Activated CD4-positive, alpha-beta T cell treated with anti-CD3 and anti-CD28 coated beads, Interleukin-2, amount 10 ng/mL, durations not matched to agents 24 days and 14 days (primary cell): ENCODE measurements at regions not wholly inside any gene's neighbourhood (a gene's known extent, or its start where the extent isn't known, plus 50 kb on each side); places are given as distances from the start of the nearest gene placed in this dataset.

Source experiments
- DNase-seq: peaks from one replicate; pipeline ENCODE4 v3.0.0; 2022
- H3K27ac Mint-ChIP-seq: one replicate; pipeline ENCODE4 v1.8.0; 2022; ENCODE audit warnings: mild to moderate bottlenecking, mixed read lengths
- H3K27me3 Mint-ChIP-seq: one replicate; pipeline ENCODE4 v1.8.0; 2022; ENCODE audit warnings: mixed read lengths
- H3K36me3 Mint-ChIP-seq: one replicate; pipeline ENCODE4 v1.8.0; 2022; ENCODE audit warnings: low read depth, mild to moderate bottlenecking, mixed read lengths
- H3K4me1 Mint-ChIP-seq: one replicate; pipeline ENCODE4 v1.8.0; 2021; ENCODE audit warnings: mixed read lengths
- H3K4me3 Mint-ChIP-seq: one replicate; pipeline ENCODE4 v1.8.0; 2022; ENCODE audit warnings: mild to moderate bottlenecking, moderate library complexity, mixed read lengths
- H3K9me3 Mint-ChIP-seq: one replicate; pipeline ENCODE4 v1.8.0; 2021; ENCODE audit warnings: mixed read lengths
- intact Hi-C: fragments of 100-400 bp; cut with micrococcal nuclease; formaldehyde crosslinking; loops from one replicate; pipeline ENCODE4 v1.15.1; 2023

DNA sequence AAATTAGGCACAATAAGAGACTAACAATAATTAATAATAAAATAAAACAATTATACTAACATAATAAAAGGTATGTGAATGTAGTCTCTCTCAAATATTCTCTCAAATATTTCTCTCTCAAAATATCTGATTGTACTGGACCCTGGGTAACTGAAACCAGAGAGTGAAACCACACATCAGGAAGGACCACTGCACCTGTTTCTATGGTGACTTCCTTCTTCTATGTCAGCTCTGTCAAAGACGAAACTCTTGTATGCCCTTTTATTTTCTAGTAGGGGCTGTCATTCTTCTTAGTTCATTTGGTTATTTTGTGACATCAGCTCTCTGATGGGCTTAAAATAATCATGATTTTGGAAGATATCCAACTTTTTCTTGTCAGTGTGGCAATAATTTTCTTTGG is 428.0 kb upstream of the TPK1 start:
- Mint-ChIP-seq H3K4me3 (no peak overlapping the region), H3K27me3 (no peaks in the 10 kb centered on the region), H3K27ac (no peak overlapping the region), H3K9me3 (peaks cover 3% of the 10 kb centered on the region), H3K4me1 (no peaks in the 10 kb centered on the region), H3K36me3 (no peaks in the 10 kb centered on the region)
- intact Hi-C loops: no loop called here
- no peak for DNase-seq

DNA sequence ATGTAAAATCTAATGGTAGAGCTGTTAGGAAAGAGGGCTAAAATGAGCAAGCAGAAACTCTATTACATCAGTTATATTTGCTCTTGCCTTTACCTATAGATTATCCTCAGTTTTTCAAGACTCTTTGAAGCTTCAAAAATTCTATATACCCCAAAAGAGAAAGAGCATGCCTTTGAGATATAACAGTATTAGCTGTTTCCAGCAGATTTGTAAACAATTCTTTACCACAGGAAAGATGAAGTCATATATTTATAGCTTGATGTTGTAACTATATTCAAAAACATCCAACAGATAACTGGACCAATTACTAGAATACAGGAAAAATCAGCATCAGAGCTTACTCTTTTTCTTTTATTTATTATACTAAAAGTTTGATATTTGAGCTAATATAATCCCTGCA is 416.2 kb upstream of the TPK1 start:
- Mint-ChIP-seq H3K4me1 (no peaks in the 10 kb centered on the region), H3K36me3 (no peaks in the 10 kb centered on the region), H3K4me3 (no peak overlapping the region), H3K9me3 (peaks cover 3% of the 10 kb centered on the region), H3K27ac (no peak overlapping the region), H3K27me3 (no peaks in the 10 kb centered on the region)
- DNase-seq: no peak
- intact Hi-C loops: no loop called here

DNA sequence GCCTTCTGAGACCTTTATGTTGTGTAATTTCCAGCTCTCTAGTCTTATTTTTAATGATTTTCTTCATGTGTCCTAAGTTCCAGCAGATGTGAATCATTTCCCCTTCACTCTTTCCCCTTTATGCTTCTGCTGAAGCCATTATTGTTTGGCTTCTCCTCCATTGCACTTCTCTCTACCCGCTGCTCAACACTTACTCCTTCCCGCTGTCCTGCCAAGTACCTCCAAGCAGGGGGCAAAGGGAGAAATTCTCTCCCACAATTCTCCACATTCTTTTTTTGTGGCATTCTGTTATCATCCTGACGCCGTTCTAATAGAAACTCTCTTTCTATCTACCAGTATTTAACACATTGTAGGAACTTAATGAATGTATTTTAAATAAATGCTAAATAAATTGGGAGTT is 388.9 kb upstream of the TPK1 start:
- Mint-ChIP-seq H3K27me3 (no peaks in the 10 kb centered on the region), H3K36me3 (no peaks in the 10 kb centered on the region), H3K4me1 (no peaks in the 10 kb centered on the region), H3K27ac (no peak overlapping the region), H3K9me3 (peaks cover 3% of the 10 kb centered on the region), H3K4me3 (no peak overlapping the region)
- intact Hi-C loops: no loop called here
- no peak for DNase-seq

DNA sequence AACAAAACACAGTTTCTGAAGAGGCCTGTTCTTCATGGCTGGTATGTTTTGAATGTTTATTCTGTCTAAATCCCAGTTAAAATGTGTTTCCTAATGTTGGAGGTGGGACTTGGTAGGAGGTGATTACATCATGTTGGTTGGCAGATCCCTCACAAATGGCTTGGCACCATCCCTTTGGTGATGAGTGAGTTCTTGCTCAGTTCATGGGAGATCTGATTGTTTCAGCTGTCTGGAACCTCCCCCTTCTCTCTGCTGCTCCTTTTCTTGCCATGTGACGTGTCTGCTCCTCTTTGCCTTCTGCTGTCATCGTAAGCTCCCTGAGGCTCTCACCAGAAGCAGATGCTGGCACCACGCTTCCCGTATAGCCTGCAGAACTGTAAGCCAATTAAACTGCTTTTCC is 383.6 kb upstream of the TPK1 start:
- Mint-ChIP-seq H3K9me3 (no peaks in the 10 kb centered on the region), H3K27ac (no peak overlapping the region), H3K27me3 (no peaks in the 10 kb centered on the region), H3K36me3 (no peaks in the 10 kb centered on the region), H3K4me3 (no peak overlapping the region), H3K4me1 (no peaks in the 10 kb centered on the region)
- intact Hi-C loops: no loop called here
- DNase-seq: no peak

DNA sequence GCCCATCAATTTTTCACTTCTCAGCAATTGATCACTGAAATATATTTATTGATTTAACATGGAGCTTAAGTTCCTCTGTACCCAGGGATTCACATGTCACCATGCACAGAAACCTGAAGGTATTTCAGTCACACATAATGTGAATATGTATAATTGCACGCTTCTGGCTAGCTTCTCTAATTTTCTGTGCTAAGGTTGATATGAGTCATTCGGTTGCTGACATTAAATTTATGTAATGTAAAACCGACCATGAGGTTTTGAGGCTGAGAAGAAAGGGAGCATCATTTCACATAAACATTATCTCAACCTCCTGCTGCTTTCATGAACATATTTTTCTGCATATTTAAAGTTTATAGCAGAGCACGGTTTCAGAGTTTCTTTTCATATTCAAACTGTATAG is 381.0 kb upstream of the TPK1 start:
- Mint-ChIP-seq H3K4me1 (no peaks in the 10 kb centered on the region), H3K4me3 (no peak overlapping the region), H3K36me3 (no peaks in the 10 kb centered on the region), H3K27me3 (no peaks in the 10 kb centered on the region), H3K27ac (no peak overlapping the region), H3K9me3 (no peaks in the 10 kb centered on the region)
- intact Hi-C loops: no loop called here
- DNase-seq: no peak

DNA sequence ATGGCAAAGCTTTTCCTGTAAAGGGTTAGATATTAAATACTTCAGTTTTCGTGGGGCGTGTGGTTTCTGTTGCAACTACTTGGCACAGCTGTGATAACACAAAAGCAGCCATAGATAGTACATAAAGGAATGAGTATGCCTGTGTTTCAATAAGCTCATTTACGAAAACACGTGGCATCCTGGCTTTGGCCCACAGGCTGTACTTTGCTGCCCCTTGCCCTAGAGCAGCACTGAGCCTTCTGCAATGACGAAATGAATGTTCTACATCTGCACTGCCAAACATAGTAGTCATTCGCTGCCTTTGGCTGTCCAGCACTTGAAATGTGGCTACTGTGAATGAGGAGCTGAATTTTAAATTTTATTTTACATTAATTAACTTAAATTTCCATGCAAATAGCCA is 376.2 kb upstream of the TPK1 start:
- Mint-ChIP-seq H3K36me3 (no peaks in the 10 kb centered on the region), H3K9me3 (no peaks in the 10 kb centered on the region), H3K27me3 (no peaks in the 10 kb centered on the region), H3K4me3 (no peak overlapping the region), H3K4me1 (no peaks in the 10 kb centered on the region), H3K27ac (no peak overlapping the region)
- intact Hi-C loops: no loop called here
- DNase-seq: no peak

DNA sequence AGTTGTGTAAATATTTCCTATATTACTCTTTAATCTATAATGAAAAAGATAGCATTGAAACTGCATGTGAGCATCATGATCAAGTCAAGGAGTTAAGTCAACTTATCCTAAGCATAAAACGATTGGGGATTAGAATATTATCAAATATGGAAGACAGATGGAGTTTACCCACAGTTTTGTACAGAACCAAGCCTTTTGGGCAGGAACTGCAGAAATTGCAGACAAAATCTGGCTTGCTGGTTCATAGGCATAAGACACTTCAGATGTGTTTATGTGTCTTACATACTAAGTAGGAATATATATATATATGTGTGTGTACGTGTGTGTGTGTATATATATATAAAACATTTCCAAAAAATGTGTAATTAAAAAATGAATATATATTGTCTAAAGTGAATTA is 375.4 kb upstream of the TPK1 start:
- Mint-ChIP-seq H3K4me1 (no peaks in the 10 kb centered on the region), H3K27me3 (no peaks in the 10 kb centered on the region), H3K4me3 (no peak overlapping the region), H3K9me3 (no peaks in the 10 kb centered on the region), H3K36me3 (no peaks in the 10 kb centered on the region), H3K27ac (no peak overlapping the region)
- no peak for DNase-seq
- intact Hi-C loops: no loop called here

DNA sequence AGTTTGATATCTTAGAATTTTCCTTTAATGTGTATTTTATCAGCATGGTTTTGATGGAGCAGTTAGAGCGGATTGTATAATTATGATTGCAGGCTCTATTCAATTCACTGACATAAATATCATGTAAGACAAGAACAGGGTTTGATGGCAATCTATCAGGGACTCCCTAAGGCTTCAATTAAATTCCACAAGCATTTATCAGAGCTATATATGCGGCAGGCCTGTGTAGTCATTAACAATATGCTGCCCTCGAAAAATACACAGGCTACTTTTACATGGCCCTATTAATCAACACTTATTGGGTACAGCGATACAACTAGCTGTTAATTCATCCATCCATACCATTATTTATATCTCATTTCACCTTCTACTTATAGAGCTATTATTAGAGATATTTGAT is 358.1 kb upstream of the TPK1 start:
- H3K27ac Mint-ChIP-seq: no peak overlapping the region
- intact Hi-C loops: no loop called here
- no peaks in the 10 kb centered on the region for H3K27me3 Mint-ChIP-seq
- H3K4me1 Mint-ChIP-seq: no peaks in the 10 kb centered on the region
- H3K4me3 Mint-ChIP-seq: no peak overlapping the region
- no peaks in the 10 kb centered on the region for H3K36me3 Mint-ChIP-seq
- no peak for DNase-seq
- H3K9me3 Mint-ChIP-seq: no peaks in the 10 kb centered on the region

DNA sequence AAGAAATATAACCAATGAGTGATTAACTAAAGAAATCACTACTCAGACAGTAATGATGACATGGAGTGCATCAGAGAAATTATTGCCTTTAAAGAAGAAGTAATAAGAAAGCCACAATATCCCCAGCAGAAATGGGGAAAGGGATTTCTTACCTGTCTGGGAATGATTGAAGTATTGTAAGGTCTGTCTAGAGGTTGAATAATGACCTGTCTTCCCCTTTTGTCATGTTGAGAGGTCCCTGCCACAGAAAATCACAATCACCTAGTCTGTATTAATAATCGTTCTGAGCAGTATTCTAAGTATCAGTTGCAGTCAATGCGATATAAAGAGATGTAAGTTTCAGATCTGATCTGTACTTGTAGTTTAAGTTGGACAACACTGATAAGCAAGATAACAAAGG is 349.1 kb upstream of the TPK1 start:
- intact Hi-C loops: no loop called here
- no peak for DNase-seq
- H3K9me3 Mint-ChIP-seq: no peaks in the 10 kb centered on the region
- H3K27ac Mint-ChIP-seq: no peak overlapping the region
- H3K4me1 Mint-ChIP-seq: no peaks in the 10 kb centered on the region
- H3K4me3 Mint-ChIP-seq: no peak overlapping the region
- H3K36me3 Mint-ChIP-seq: no peaks in the 10 kb centered on the region
- no peaks in the 10 kb centered on the region for H3K27me3 Mint-ChIP-seq

DNA sequence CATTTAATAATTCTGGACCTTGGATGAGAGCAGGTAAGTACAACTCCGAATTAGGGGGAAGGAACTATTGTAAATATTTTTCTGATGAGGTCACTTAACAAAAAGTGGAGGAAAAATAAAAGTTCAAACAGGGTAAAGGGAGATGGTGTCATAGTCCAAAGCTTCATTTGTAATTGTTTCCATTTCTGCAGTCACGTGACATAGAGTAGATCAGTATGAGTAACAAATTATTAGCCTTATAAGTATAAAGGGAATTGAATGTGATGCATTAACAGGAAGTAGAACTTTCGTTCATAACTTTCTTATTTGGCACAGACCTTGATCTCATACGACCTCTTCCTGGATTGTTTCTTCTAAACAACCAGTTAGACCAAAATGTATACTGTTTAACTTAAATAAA is 347.2 kb upstream of the TPK1 start:
- no peak overlapping the region for H3K4me3 Mint-ChIP-seq
- intact Hi-C loops: no loop called here
- no peaks in the 10 kb centered on the region for H3K9me3 Mint-ChIP-seq
- H3K27me3 Mint-ChIP-seq: no peaks in the 10 kb centered on the region
- no peak overlapping the region for H3K27ac Mint-ChIP-seq
- no peaks in the 10 kb centered on the region for H3K4me1 Mint-ChIP-seq
- H3K36me3 Mint-ChIP-seq: no peaks in the 10 kb centered on the region
- no peak for DNase-seq

DNA sequence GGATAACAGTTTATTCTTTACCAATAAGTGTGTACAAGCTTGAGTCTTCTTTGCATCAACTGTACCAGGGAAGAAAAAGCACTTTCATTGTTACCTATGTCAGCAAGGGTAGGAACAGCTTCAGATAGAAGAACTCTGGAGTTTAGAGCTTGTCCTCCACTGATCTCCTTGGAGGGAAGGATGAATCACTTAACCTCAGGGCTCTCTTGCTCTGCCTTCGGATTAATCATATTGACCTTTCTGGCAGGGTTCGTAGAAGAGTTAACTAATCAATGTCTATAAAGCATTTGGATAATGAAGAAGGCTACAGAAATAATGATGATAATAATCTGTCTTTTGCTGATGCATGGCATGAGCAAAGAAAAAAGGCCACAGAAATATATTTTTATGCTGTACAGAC is 339.5 kb upstream of the TPK1 start:
- intact Hi-C loops: no loop called here
- Mint-ChIP-seq H3K4me3 (no peak overlapping the region), H3K27me3 (no peaks in the 10 kb centered on the region), H3K36me3 (no peaks in the 10 kb centered on the region), H3K27ac (no peak overlapping the region), H3K4me1 (no peaks in the 10 kb centered on the region), H3K9me3 (no peaks in the 10 kb centered on the region)
- no peak for DNase-seq

DNA sequence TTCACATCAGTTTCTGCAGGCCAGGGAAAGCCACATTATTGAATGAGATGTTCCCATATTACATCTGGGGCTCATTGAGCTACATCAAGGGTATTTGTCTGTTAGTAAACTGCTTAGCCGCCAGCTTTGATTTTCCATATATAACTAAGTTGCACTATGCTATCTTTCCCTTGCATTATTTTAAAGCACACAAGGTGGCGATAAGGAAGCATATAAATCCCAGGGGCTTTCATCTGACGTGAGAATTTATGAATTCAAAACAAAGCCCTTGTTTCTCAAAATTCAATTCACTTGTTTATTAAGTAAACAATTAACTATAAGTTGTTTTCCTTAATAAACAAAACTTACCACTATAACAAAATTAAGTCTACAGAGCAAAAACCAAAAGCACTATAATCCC is 334.1 kb upstream of the TPK1 start:
- Mint-ChIP-seq H3K27ac (no peak overlapping the region), H3K9me3 (no peaks in the 10 kb centered on the region), H3K4me1 (no peaks in the 10 kb centered on the region), H3K27me3 (no peaks in the 10 kb centered on the region), H3K4me3 (no peak overlapping the region), H3K36me3 (no peaks in the 10 kb centered on the region)
- no peak for DNase-seq
- intact Hi-C loops: no loop called here

DNA sequence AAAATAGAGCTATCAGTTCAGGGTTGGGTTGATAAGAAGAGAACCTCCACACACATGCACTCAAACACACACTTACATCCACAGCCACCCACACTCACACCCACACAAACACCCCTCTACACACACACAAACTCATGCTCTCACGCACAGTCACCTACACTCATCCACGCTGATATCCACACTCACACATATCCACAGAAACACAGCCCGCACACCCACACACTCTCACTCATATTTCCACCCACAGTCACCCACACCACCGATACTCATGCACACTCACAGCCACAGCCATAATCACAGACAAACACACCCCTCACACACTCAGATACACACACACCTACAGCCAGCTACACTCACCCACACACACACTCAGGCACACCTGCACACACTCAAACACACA is 333.0 kb upstream of the TPK1 start:
- Mint-ChIP-seq H3K4me3 (no peak overlapping the region), H3K27ac (no peak overlapping the region), H3K27me3 (no peaks in the 10 kb centered on the region), H3K4me1 (no peaks in the 10 kb centered on the region), H3K9me3 (no peaks in the 10 kb centered on the region), H3K36me3 (no peaks in the 10 kb centered on the region)
- DNase-seq: no peak
- intact Hi-C loops: no loop called here

DNA sequence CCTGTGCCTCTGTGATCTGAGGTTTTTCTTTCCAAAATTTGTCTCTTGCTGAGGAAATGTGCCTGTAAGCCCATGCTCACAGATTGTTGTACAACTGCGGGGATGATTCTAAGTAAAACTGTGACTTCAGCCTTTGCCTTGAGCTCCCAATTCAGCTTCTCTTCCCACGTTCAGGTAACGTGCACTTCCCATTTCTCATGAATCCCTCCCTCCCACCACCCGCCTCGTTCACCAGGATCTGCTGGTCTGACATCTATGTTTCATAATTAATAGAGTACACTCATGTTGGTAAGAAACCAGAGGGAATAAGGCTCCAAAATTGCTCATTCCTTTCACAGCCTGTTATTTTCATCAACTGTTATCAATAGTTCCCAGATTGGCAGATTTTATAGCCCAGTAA is 332.6 kb upstream of the TPK1 start:
- Mint-ChIP-seq H3K9me3 (no peaks in the 10 kb centered on the region), H3K4me1 (no peaks in the 10 kb centered on the region), H3K36me3 (no peaks in the 10 kb centered on the region), H3K27ac (no peak overlapping the region), H3K27me3 (no peaks in the 10 kb centered on the region), H3K4me3 (no peak overlapping the region)
- intact Hi-C loops: no loop called here
- DNase-seq: no peak

DNA sequence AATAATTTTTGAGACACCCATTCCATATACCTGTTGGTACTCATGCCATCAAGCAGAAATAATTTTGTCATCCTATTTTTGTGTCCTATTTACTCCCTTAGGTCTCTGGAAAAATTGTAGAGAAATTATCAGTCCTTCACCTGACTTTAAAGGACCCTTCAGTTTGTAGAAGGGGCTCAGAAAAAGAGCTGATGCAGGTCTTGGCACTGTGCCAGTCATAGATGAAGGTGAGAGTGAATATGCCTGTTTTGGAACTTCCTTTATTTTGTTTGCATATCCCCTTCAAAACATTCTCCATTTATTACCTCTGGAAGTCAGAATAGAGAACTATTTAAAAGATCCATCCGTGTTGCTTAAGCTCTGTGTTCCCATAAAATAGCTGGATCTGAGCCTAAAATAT is 321.0 kb upstream of the TPK1 start:
- no peak overlapping the region for H3K27ac Mint-ChIP-seq
- no peaks in the 10 kb centered on the region for H3K27me3 Mint-ChIP-seq
- H3K4me3 Mint-ChIP-seq: no peak overlapping the region
- no peaks in the 10 kb centered on the region for H3K9me3 Mint-ChIP-seq
- intact Hi-C loops: no loop called here
- H3K36me3 Mint-ChIP-seq: no peaks in the 10 kb centered on the region
- no peaks in the 10 kb centered on the region for H3K4me1 Mint-ChIP-seq
- DNase-seq: no peak

DNA sequence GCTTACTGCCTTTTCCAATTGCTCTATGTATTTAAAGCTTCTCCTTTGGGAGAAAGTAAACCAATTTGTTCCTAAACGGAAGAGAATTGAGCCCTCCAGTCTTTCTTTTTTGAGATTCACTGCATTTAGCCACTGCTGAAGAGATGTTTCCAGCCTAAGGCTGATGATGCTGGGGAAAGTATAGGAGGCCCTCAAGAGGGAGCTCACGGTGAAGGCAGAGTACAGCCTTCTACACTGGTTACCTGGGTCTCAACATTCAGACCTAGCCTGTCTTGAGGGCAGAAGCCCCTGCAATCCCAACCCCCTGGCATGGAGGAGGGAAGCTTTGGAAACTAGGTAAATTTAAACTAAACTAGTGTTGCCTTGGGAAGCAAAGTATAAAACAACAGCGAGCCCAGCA is 316.7 kb upstream of the TPK1 start:
- Mint-ChIP-seq H3K4me3 (no peak overlapping the region), H3K27me3 (no peaks in the 10 kb centered on the region), H3K9me3 (no peaks in the 10 kb centered on the region), H3K36me3 (no peaks in the 10 kb centered on the region), H3K27ac (no peak overlapping the region), H3K4me1 (no peaks in the 10 kb centered on the region)
- intact Hi-C loops: no loop called here
- no peak for DNase-seq
